OCI-LY1 (cell line): ENCODE measurements at regions not wholly inside any gene's neighbourhood (a gene's known extent, or its start where the extent isn't known, plus 50 kb on each side); places are given as distances from the start of the nearest gene placed in this dataset.

ENCODE experiments used
- H2AFZ ChIP-seq: fragments of 200-600 bp; sonication (generic), shearing (Covaris generic); 2 replicates; pipeline ENCODE4 v1.6.0; 2014; ENCODE audit warnings: antibody characterized with exemption, mild to moderate bottlenecking, low read length
- H3F3A ChIP-seq: fragments of 200-600 bp; sonication (generic), shearing (Covaris generic); 2 replicates; pipeline ENCODE4 v1.6.0; 2014; ENCODE audit warnings: mild to moderate bottlenecking, antibody characterized with exemption, low read length, moderate library complexity; ENCODE audit not compliant: insufficient read depth
- H3K27ac ChIP-seq: fragments of 200-600 bp; sonication (generic); 2 replicates; pipeline ENCODE4 v1.5.1; 2014; ENCODE audit warnings: low read length, mixed run types, mild to moderate bottlenecking, low read depth; ENCODE audit not compliant: poor library complexity, severe bottlenecking
- H3K27me3 ChIP-seq: fragments of 200-600 bp; sonication (generic); 2 replicates; pipeline ENCODE4 v1.6.0; 2014; ENCODE audit warnings: antibody characterized with exemption, mild to moderate bottlenecking, low read length, moderate library complexity; ENCODE audit not compliant: insufficient read depth
- H3K36me3 ChIP-seq: fragments of 200-600 bp; sonication (generic); 2 replicates; pipeline ENCODE4 v1.6.1; 2014; ENCODE audit warnings: mild to moderate bottlenecking, antibody characterized with exemption, low read length, moderate library complexity, mixed read lengths; ENCODE audit not compliant: insufficient read depth
- H3K4me1 ChIP-seq: fragments of 200-600 bp; sonication (generic); 2 replicates; pipeline ENCODE4 v1.5.1; 2014; ENCODE audit warnings: mild to moderate bottlenecking, low read length, moderate library complexity; ENCODE audit not compliant: insufficient read depth, severe bottlenecking
- H3K4me2 ChIP-seq: fragments of 200-600 bp; sonication (generic), shearing (Covaris generic); 2 replicates; pipeline ENCODE4 v1.6.1; 2014; ENCODE audit warnings: low read length
- H3K4me3 ChIP-seq: fragments of 200-600 bp; sonication (generic); 2 replicates; pipeline ENCODE4 v1.5.1; 2014; ENCODE audit warnings: low read length, low read depth, mild to moderate bottlenecking, mixed read lengths; ENCODE audit not compliant: poor library complexity, severe bottlenecking
- H3K79me2 ChIP-seq: fragments of 200-600 bp; shearing (Covaris generic); 2 replicates; pipeline ENCODE4 v1.6.1; 2016; ENCODE audit warnings: mixed run types, low read length, mixed read lengths; ENCODE audit not compliant: insufficient read depth
- H3K9ac ChIP-seq: fragments of 200-600 bp; sonication (generic), shearing (Covaris generic); 2 replicates; pipeline ENCODE4 v1.6.1; 2014; ENCODE audit warnings: mild to moderate bottlenecking, low read length, mixed read lengths
- H3K9me2 ChIP-seq: fragments of 200-600 bp; sonication (generic), shearing (Covaris generic); 2 replicates; pipeline ENCODE4 v1.6.1; 2014; ENCODE audit warnings: low read depth, mild to moderate bottlenecking, low read length, mixed read lengths
- H3K9me3 ChIP-seq: fragments of 200-600 bp; shearing (Covaris generic); 2 replicates; pipeline ENCODE4 v1.6.1; 2014; ENCODE audit warnings: low read length, mixed read lengths
- H4K20me1 ChIP-seq: fragments of 200-600 bp; sonication (generic), shearing (Covaris generic); 2 replicates; pipeline ENCODE4 v1.6.0; 2016; ENCODE audit warnings: mild to moderate bottlenecking, low read length; ENCODE audit not compliant: insufficient read depth
- EZH2 ChIP-seq: fragments of 200-600 bp; sonication (generic), shearing (Covaris generic); IDR thresholded peaks from 2 replicates; pipeline ENCODE4 v1.8.0; 2017; ENCODE audit warnings: borderline replicate concordance, mixed run types, mild to moderate bottlenecking, antibody characterized with exemption, low read length, moderate library complexity, mixed read lengths
- TF ChIP-seq, protein P1 (sequence below): fragments of 200-600 bp; sonication (generic), shearing (Covaris generic); IDR thresholded peaks from 2 replicates; pipeline ENCODE4 v1.5.1; 2017; ENCODE audit warnings: mild to moderate bottlenecking, antibody characterized with exemption, low read length, moderate library complexity, mixed read lengths

DNA sequence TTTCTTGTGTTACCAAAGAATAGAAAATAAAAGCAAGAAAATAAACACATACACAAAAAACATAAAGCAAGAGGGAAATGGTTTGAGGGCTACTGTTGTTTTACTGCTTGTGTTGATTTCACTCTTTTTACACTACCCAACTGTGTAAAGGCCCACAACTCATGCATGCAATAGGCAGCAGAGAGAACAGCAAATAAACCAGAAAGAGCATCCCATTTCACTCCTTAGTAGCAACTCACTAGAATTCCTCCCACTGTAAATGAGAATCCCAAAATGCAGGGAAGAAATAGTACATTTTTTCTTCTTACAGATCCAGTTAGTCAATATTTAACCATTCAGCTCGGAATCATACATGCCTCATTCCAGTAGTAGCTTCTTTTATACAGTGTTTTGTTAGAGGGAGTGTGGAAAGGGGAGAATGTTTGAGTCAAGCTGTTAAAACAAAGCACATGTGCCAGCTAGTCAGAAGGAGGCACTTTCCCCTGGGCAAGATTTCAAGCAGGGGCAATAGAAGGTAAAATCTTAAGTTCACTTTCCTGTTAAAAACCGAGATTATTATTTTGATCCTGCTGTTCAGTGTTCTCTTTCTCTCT lies 147.2 kb upstream of the FAM98A start:
- no peak for TF ChIP-seq EZH2
- TF ChIP-seq, protein P1, sequence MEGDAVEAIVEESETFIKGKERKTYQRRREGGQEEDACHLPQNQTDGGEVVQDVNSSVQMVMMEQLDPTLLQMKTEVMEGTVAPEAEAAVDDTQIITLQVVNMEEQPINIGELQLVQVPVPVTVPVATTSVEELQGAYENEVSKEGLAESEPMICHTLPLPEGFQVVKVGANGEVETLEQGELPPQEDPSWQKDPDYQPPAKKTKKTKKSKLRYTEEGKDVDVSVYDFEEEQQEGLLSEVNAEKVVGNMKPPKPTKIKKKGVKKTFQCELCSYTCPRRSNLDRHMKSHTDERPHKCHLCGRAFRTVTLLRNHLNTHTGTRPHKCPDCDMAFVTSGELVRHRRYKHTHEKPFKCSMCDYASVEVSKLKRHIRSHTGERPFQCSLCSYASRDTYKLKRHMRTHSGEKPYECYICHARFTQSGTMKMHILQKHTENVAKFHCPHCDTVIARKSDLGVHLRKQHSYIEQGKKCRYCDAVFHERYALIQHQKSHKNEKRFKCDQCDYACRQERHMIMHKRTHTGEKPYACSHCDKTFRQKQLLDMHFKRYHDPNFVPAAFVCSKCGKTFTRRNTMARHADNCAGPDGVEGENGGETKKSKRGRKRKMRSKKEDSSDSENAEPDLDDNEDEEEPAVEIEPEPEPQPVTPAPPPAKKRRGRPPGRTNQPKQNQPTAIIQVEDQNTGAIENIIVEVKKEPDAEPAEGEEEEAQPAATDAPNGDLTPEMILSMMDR: no peak
- H2AFZ ChIP-seq: no peak overlapping the region
- H3K9ac ChIP-seq: no peak overlapping the region

DNA sequence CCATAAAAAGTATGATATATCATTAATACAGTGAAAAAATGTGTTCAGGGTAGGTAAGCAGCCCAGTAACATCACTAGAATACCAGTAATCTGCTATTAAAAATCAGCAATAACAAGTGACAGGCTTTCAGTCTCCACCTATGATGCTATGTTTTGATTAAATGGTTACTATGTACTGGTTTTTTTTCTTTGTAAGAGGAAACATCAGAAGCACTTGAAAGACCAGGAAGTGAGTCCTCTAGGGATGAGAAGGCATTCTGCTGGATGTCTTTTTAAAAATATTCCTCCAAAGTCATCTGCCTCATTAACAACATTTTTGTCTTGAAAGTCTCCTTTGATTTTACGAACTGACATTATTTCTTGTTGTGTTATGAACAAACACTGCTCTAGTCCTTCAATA lies 136.0 kb upstream of the FAM98A start:
- no peak for TF ChIP-seq EZH2
- TF ChIP-seq, protein P1: no peak
- Histone ChIP-seq H3K79me2 (no peaks in the 10 kb centered on the region), H3F3A (no peaks in the 10 kb centered on the region), H3K27ac (no peak overlapping the region), H3K9me3 (no peaks in the 10 kb centered on the region), H3K4me1 (no peaks in the 10 kb centered on the region), H4K20me1 (no peaks in the 10 kb centered on the region), H3K27me3 (no peaks in the 10 kb centered on the region; the same call in 1 of the 2 replicates), H3K9ac (no peak overlapping the region), H3K4me3 (no peak overlapping the region), H3K9me2 (no peaks in the 10 kb centered on the region), H3K36me3 (no peaks in the 10 kb centered on the region), H3K4me2 (no peak overlapping the region), H2AFZ (no peak overlapping the region)

More for the DNA sequence above, 147.2 kb upstream of the FAM98A start:
- H3K36me3 ChIP-seq: no peaks in the 10 kb centered on the region
- no peaks in the 10 kb centered on the region for H3K27me3 ChIP-seq
- H3K9me2 ChIP-seq: no peaks in the 10 kb centered on the region
- no peaks in the 10 kb centered on the region for H3F3A ChIP-seq
- H3K9me3 ChIP-seq: no peaks in the 10 kb centered on the region
- H3K4me1 ChIP-seq: no peaks in the 10 kb centered on the region
- H3K4me2 ChIP-seq: no peak overlapping the region
- no peaks in the 10 kb centered on the region for H3K79me2 ChIP-seq
- no peak overlapping the region for H3K27ac ChIP-seq
- H3K4me3 ChIP-seq: no peak overlapping the region
- H4K20me1 ChIP-seq: no peaks in the 10 kb centered on the region

DNA sequence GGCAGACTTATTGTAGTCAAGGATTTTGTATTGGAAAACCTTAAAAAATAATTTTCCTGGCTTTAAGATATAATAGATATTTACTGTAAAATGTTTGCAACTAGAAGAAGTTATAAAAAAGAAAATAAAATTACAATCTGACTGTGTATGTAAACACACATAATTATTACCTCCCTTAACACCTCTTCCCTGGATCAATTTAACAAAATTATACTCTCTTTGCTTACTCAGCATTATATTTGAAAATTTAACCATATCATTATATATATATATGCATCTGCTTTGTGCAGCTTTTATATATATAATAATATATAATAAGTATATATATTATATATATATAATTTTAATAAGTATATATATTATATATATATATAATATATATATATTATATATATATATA lies 131.7 kb upstream of the FAM98A start:
- Histone ChIP-seq H3K9me3 (no peaks in the 10 kb centered on the region), H3K9me2 (no peaks in the 10 kb centered on the region), H3K4me2 (no peak overlapping the region), H3K27ac (no peak overlapping the region), H3K4me3 (no peak overlapping the region), H3K9ac (no peak overlapping the region), H3K36me3 (no peaks in the 10 kb centered on the region), H3F3A (no peaks in the 10 kb centered on the region), H2AFZ (no peak overlapping the region), H3K27me3 (no peaks in the 10 kb centered on the region; the same call in 1 of the 2 replicates), H3K4me1 (no peaks in the 10 kb centered on the region), H3K79me2 (no peaks in the 10 kb centered on the region), H4K20me1 (no peaks in the 10 kb centered on the region)
- no peak for TF ChIP-seq EZH2
- TF ChIP-seq, protein P1: no peak
